ENCODE measurements at regions not wholly inside any gene's neighbourhood (a gene's known extent, or its start where the extent isn't known, plus 50 kb on each side); places are given as distances from the start of the nearest gene placed in this dataset.

- TF ChIP-seq POLR2A (IDR thresholded peaks at IDR 0.05) (no peak), CTCF (IDR thresholded peaks at IDR 0.05) (no peak)
Observed at GRCh38 chr16:80463751-80464495, 76.9 kb upstream of the DYNLRB2 start.

Measured in Peyer's patch (tissue), 4 donors.